Keratinocyte (primary cell): ENCODE measurements at regions not wholly inside any gene's neighbourhood (a gene's known extent, or its start where the extent isn't known, plus 50 kb on each side); places are given as distances from the start of the nearest gene placed in this dataset.

Experiments
- EZH2 ChIP-seq: IDR thresholded peaks from one replicate; pipeline ENCODE4 v1.6.1; 2012; ENCODE audit warnings: inconsistent platforms, mild to moderate bottlenecking, low read length, moderate library complexity
- TF ChIP-seq, protein P1 (sequence below), 3 experiments: IDR thresholded peaks in 1 of 3; conservative IDR thresholded peaks in 1 of 3; optimal IDR thresholded peaks in 1 of 3; 2 replicates in 2 of 3; 3 replicates in 1 of 3; pipeline versions ENCODE3 to v1.5.1; 2011; ENCODE audit warnings: low read length in 3 of 3, mild to moderate bottlenecking in 3 of 3, moderate library complexity in 2 of 3, control low read depth in 1 of 3, inconsistent platforms in 1 of 3; ENCODE audit not compliant: insufficient read depth in 2 of 3; ENCODE audit errors: extremely low read depth in 1 of 3

DNA sequence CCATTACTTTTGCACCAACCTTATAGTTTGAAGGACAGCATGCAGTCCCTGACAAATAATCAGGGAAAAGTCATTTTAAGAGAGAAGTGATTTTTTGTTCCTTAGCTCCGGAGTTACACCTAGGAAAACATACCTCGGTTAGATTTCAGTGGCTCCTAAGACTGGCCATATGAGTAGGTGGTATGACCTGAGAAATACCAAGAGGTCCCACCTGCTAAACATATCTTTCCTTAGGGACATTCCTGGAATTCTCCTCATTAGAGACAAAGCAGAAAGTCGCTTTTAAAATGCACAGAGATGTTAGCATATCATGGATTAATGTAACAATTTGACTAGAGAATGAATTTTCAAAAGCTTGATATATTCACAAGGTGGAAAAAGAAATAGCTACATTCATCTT is 84.2 kb upstream of the RNPC3 start:
- TF ChIP-seq, protein P1, sequence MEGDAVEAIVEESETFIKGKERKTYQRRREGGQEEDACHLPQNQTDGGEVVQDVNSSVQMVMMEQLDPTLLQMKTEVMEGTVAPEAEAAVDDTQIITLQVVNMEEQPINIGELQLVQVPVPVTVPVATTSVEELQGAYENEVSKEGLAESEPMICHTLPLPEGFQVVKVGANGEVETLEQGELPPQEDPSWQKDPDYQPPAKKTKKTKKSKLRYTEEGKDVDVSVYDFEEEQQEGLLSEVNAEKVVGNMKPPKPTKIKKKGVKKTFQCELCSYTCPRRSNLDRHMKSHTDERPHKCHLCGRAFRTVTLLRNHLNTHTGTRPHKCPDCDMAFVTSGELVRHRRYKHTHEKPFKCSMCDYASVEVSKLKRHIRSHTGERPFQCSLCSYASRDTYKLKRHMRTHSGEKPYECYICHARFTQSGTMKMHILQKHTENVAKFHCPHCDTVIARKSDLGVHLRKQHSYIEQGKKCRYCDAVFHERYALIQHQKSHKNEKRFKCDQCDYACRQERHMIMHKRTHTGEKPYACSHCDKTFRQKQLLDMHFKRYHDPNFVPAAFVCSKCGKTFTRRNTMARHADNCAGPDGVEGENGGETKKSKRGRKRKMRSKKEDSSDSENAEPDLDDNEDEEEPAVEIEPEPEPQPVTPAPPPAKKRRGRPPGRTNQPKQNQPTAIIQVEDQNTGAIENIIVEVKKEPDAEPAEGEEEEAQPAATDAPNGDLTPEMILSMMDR (optimal IDR thresholded peaks at IDR 0.05 in 1 of 3, IDR thresholded peaks at IDR 0.05 in 1 of 3, conservative IDR thresholded peaks at IDR 0.05 in 1 of 3; ENCODE audit: extremely low read depth in 1 of 3, insufficient read depth in 2 of 3, low read length in 3 of 3): no peak
- no peak for TF ChIP-seq EZH2
